RWPE2 (cell line): ENCODE measurements at regions not wholly inside any gene's neighbourhood (a gene's known extent, or its start where the extent isn't known, plus 50 kb on each side); places are given as distances from the start of the nearest gene placed in this dataset.

Experiments used
- ATAC-seq: fragments of 200-7000 bp; cut with Tn5 transposase; 3 replicates; pipeline ENCODE4 v1.9.1; 2021; ENCODE audit warnings: low read depth
- DNase-seq: peaks from one replicate; pipeline ENCODE4 v3.0.0-alpha.2; 2020; ENCODE audit warnings: low spot score
- H3K27ac ChIP-seq: fragments of 450-650 bp; 2 replicates; pipeline ENCODE4 v1.5.1; 2017; ENCODE audit warnings: mild to moderate bottlenecking; ENCODE audit not compliant: poor library complexity, severe bottlenecking
- H3K27me3 ChIP-seq: fragments of 250-450 bp; sonication (Bioruptor Pico); 2 replicates; pipeline ENCODE4 v1.5.1; 2021; ENCODE audit warnings: mild to moderate bottlenecking, moderate library complexity; ENCODE audit not compliant: insufficient read depth, poor library complexity, severe bottlenecking
- H3K36me3 ChIP-seq: fragments of 250-450 bp; sonication (Bioruptor Pico); 2 replicates; pipeline ENCODE4 v1.5.1; 2020; ENCODE audit warnings: low read depth, mild to moderate bottlenecking, moderate library complexity
- H3K4me1 ChIP-seq: fragments of 250-450 bp; sonication (Bioruptor Pico); 2 replicates; pipeline ENCODE4 v1.5.1; 2021; ENCODE audit warnings: mild to moderate bottlenecking, moderate library complexity; ENCODE audit not compliant: insufficient read depth, poor library complexity, severe bottlenecking
- H3K4me3 ChIP-seq: fragments of 250-450 bp; sonication (Bioruptor Pico); 2 replicates; pipeline ENCODE4 v1.5.1; 2021; ENCODE audit warnings: mild to moderate bottlenecking, moderate library complexity; ENCODE audit not compliant: severe bottlenecking
- H3K9me3 ChIP-seq: fragments of 250-450 bp; sonication (Bioruptor Pico); 2 replicates; pipeline ENCODE4 v1.5.1; 2021; ENCODE audit warnings: mild to moderate bottlenecking, moderate library complexity; ENCODE audit not compliant: severe bottlenecking
- CTCF ChIP-seq: fragments of 450-650 bp; IDR thresholded peaks from one replicate; pipeline ENCODE4 v1.5.1; 2017; ENCODE audit warnings: mild to moderate bottlenecking, moderate library complexity; ENCODE audit not compliant: poor library complexity, severe bottlenecking

GRCh38 chr5:2181557-2181956 lies 298.8 kb upstream of the IRX4 start:
- DNase-seq (no peak), ATAC-seq (no peak)
- Histone ChIP-seq H3K4me3 (no peak overlapping the region), H3K36me3 (no peaks in the 10 kb centered on the region), H3K9me3 (no peaks in the 10 kb centered on the region), H3K4me1 (peaks cover under 1% of the 10 kb centered on the region), H3K27ac (no peak overlapping the region), H3K27me3 (no peaks in the 10 kb centered on the region)
- TF ChIP-seq CTCF, result no peak

- Histone ChIP-seq H3K4me1 (peaks cover 4% of the 10 kb centered on the region), H3K27ac (no peak overlapping the region), H3K27me3 (no peaks in the 10 kb centered on the region), H3K9me3 (no peaks in the 10 kb centered on the region), H3K4me3 (no peak overlapping the region), H3K36me3 (no peaks in the 10 kb centered on the region)
- TF ChIP-seq CTCF, result no peak
- DNase-seq (no peak), ATAC-seq (no peak)
Observed at GRCh38 chr5:2181149-2181548, 298.4 kb upstream of the IRX4 start.

GRCh38 chr5:2180456-2180855 lies 297.7 kb upstream of the IRX4 start:
- H3K4me1 ChIP-seq, result peaks cover 4% of the 10 kb centered on the region
- DNase-seq, result peak; percentile 62
- no peak overlapping the region for H3K27ac ChIP-seq
- no peaks in the 10 kb centered on the region for H3K9me3 ChIP-seq
- H3K27me3 ChIP-seq, result no peaks in the 10 kb centered on the region
- H3K4me3 ChIP-seq, result no peak overlapping the region
- ATAC-seq, result no peak
- no peaks in the 10 kb centered on the region for H3K36me3 ChIP-seq
- TF ChIP-seq CTCF, result no peak

GRCh38 chr5:2179861-2180260 lies 297.1 kb upstream of the IRX4 start:
- Histone ChIP-seq H3K27ac (no peak overlapping the region), H3K9me3 (no peaks in the 10 kb centered on the region), H3K4me1 (peaks cover 4% of the 10 kb centered on the region), H3K36me3 (no peaks in the 10 kb centered on the region), H3K4me3 (no peak overlapping the region), H3K27me3 (no peaks in the 10 kb centered on the region)
- no peak for TF ChIP-seq CTCF
- no peak for DNase-seq
- ATAC-seq, result no peak

GRCh38 chr5:2178528-2178927 lies 295.8 kb upstream of the IRX4 start:
- no peak for TF ChIP-seq CTCF

More at GRCh38 chr5:2178528-2178927, 295.8 kb upstream of the IRX4 start:
- no peak overlapping the region for H3K27ac ChIP-seq
- H3K4me3 ChIP-seq, result no peak overlapping the region
- ATAC-seq, result no peak
- no peaks in the 10 kb centered on the region for H3K36me3 ChIP-seq
- H3K9me3 ChIP-seq, result no peaks in the 10 kb centered on the region
- DNase-seq, result no peak
- H3K4me1 ChIP-seq, result peaks cover 4% of the 10 kb centered on the region
- peaks cover 3% of the 10 kb centered on the region for H3K27me3 ChIP-seq
